ENCODE measurements at regions not wholly inside any gene's neighbourhood (a gene's known extent, or its start where the extent isn't known, plus 50 kb on each side); places are given as distances from the start of the nearest gene placed in this dataset.
A peak's percentile ranks its signal among the peaks of the same experiment; 100 is the strongest.

DNA sequence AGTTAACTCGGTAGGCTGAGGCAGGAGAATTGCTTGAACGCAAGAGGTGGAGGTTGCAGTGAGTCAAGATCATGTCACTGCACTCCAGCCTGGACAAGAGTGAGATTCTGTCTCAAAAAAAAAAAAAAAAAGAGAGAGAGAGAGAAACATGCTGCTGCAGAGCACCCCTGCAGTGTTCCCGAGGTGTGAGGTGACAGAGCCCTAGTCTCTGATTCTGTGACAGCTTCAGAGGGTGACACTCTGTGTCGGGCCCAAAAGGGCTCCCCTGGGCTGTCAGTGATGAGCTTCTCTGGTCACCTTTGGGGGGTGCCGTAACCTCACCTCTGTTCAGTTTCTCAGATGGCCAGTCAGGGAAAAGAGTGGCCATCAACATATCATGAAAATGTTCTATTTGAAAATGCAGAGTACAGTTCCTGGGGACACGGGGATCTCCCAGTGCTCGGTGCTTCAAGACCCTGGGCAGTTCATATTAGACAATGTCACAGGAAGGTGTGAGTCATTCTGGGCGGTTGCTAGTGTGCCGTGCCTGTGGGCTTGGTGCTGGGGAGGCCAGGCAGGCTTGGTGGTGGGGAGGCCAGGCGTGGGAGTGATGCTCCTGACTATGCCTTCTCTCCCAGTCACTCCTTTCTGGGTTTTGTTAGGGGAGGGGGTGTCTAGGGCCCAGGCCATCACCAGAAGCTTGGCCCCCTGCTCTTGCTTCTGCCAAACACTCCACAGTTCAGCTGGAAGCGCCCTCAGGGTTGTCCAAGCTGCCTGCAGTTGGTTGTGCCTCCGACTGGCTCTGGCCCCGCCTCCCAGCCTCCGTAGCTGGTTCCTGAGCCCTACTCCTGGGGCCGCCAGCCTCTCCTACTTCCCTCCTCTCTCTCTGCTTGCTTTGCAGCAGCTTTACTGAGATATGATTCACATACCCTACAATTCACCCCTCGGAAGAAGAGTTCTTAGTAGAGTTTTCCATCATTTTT is 52.5 kb upstream of the CLDN5 start (continued):
- TF ChIP-seq, protein P1, sequence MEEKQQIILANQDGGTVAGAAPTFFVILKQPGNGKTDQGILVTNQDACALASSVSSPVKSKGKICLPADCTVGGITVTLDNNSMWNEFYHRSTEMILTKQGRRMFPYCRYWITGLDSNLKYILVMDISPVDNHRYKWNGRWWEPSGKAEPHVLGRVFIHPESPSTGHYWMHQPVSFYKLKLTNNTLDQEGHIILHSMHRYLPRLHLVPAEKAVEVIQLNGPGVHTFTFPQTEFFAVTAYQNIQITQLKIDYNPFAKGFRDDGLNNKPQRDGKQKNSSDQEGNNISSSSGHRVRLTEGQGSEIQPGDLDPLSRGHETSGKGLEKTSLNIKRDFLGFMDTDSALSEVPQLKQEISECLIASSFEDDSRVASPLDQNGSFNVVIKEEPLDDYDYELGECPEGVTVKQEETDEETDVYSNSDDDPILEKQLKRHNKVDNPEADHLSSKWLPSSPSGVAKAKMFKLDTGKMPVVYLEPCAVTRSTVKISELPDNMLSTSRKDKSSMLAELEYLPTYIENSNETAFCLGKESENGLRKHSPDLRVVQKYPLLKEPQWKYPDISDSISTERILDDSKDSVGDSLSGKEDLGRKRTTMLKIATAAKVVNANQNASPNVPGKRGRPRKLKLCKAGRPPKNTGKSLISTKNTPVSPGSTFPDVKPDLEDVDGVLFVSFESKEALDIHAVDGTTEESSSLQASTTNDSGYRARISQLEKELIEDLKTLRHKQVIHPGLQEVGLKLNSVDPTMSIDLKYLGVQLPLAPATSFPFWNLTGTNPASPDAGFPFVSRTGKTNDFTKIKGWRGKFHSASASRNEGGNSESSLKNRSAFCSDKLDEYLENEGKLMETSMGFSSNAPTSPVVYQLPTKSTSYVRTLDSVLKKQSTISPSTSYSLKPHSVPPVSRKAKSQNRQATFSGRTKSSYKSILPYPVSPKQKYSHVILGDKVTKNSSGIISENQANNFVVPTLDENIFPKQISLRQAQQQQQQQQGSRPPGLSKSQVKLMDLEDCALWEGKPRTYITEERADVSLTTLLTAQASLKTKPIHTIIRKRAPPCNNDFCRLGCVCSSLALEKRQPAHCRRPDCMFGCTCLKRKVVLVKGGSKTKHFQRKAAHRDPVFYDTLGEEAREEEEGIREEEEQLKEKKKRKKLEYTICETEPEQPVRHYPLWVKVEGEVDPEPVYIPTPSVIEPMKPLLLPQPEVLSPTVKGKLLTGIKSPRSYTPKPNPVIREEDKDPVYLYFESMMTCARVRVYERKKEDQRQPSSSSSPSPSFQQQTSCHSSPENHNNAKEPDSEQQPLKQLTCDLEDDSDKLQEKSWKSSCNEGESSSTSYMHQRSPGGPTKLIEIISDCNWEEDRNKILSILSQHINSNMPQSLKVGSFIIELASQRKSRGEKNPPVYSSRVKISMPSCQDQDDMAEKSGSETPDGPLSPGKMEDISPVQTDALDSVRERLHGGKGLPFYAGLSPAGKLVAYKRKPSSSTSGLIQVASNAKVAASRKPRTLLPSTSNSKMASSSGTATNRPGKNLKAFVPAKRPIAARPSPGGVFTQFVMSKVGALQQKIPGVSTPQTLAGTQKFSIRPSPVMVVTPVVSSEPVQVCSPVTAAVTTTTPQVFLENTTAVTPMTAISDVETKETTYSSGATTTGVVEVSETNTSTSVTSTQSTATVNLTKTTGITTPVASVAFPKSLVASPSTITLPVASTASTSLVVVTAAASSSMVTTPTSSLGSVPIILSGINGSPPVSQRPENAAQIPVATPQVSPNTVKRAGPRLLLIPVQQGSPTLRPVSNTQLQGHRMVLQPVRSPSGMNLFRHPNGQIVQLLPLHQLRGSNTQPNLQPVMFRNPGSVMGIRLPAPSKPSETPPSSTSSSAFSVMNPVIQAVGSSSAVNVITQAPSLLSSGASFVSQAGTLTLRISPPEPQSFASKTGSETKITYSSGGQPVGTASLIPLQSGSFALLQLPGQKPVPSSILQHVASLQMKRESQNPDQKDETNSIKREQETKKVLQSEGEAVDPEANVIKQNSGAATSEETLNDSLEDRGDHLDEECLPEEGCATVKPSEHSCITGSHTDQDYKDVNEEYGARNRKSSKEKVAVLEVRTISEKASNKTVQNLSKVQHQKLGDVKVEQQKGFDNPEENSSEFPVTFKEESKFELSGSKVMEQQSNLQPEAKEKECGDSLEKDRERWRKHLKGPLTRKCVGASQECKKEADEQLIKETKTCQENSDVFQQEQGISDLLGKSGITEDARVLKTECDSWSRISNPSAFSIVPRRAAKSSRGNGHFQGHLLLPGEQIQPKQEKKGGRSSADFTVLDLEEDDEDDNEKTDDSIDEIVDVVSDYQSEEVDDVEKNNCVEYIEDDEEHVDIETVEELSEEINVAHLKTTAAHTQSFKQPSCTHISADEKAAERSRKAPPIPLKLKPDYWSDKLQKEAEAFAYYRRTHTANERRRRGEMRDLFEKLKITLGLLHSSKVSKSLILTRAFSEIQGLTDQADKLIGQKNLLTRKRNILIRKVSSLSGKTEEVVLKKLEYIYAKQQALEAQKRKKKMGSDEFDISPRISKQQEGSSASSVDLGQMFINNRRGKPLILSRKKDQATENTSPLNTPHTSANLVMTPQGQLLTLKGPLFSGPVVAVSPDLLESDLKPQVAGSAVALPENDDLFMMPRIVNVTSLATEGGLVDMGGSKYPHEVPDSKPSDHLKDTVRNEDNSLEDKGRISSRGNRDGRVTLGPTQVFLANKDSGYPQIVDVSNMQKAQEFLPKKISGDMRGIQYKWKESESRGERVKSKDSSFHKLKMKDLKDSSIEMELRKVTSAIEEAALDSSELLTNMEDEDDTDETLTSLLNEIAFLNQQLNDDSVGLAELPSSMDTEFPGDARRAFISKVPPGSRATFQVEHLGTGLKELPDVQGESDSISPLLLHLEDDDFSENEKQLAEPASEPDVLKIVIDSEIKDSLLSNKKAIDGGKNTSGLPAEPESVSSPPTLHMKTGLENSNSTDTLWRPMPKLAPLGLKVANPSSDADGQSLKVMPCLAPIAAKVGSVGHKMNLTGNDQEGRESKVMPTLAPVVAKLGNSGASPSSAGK (IDR thresholded peaks at IDR 0.05): no peak
- TF ChIP-seq ILK (tag; IDR thresholded peaks at IDR 0.05; ENCODE audit: borderline replicate concordance, low read depth) (no peak), ZNF224 (CRISPR knock-in tag; IDR thresholded peaks at IDR 0.05) (peak; percentile 59; the same call in 1 of the 2 replicates), ZNF507 (tag; conservative IDR thresholded peaks at IDR 0.05) (no peak), ZSCAN29 (IDR thresholded peaks at IDR 0.05) (no peak), SRF (CRISPR knock-in tag; IDR thresholded peaks at IDR 0.05) (0 out of 4 replicates have a peak, but pooled peaks of 1 of the 2 experiments have one; percentile 38), ZNF253 (CRISPR knock-in tag; conservative IDR thresholded peaks at IDR 0.05) (no peak), ZNF134 (CRISPR knock-in tag; conservative IDR thresholded peaks at IDR 0.05) (no peak; the same call in 1 of the 2 replicates), SIX5 (IDR thresholded peaks at IDR 0.05; ENCODE audit: borderline replicate concordance in 1 of 2, insufficient read depth in 1 of 2, low read depth in 1 of 2, low read length in 2 of 2) (no peak), SAP30 (IDR thresholded peaks at IDR 0.05; ENCODE audit: borderline replicate concordance, insufficient read depth, low read depth, low read length, poor library complexity, severe bottlenecking) (no peak)
- TF ChIP-seq, protein P2, sequence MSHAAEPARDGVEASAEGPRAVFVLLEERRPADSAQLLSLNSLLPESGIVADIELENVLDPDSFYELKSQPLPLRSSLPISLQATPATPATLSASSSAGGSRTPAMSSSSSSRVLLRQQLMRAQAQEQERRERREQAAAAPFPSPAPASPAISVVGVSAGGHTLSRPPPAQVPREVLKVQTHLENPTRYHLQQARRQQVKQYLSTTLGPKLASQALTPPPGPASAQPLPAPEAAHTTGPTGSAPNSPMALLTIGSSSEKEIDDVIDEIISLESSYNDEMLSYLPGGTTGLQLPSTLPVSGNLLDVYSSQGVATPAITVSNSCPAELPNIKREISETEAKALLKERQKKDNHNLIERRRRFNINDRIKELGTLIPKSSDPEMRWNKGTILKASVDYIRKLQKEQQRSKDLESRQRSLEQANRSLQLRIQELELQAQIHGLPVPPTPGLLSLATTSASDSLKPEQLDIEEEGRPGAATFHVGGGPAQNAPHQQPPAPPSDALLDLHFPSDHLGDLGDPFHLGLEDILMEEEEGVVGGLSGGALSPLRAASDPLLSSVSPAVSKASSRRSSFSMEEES (CRISPR knock-in tag; IDR thresholded peaks at IDR 0.05): no peak
- TF ChIP-seq, protein P3, sequence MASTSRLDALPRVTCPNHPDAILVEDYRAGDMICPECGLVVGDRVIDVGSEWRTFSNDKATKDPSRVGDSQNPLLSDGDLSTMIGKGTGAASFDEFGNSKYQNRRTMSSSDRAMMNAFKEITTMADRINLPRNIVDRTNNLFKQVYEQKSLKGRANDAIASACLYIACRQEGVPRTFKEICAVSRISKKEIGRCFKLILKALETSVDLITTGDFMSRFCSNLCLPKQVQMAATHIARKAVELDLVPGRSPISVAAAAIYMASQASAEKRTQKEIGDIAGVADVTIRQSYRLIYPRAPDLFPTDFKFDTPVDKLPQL (IDR thresholded peaks at IDR 0.05; ENCODE audit: extremely low read depth, insufficient read length): no peak
